GM08714 (cell line): ENCODE measurements at regions not wholly inside any gene's neighbourhood (a gene's known extent, or its start where the extent isn't known, plus 50 kb on each side); places are given as distances from the start of the nearest gene placed in this dataset.
"Not testable (repeated sequence)": the region's sequence is repeated elsewhere in the genome, so short reads cannot be mapped to it uniquely, and the experiment has no call there.

Source experiments
- H3K4me3 ChIP-seq: fragments of 200-500 bp; sonication (Bioruptor generic); 2 replicates; pipeline ENCODE4 v1.5.1; 2014; ENCODE audit warnings: mild to moderate bottlenecking, low read length, inconsistent platforms
- ZNF274 ChIP-seq: IDR thresholded peaks from 2 replicates; pipeline ENCODE4 v1.6.1; 2012; ENCODE audit warnings: mild to moderate bottlenecking, low read depth, low read length

DNA sequence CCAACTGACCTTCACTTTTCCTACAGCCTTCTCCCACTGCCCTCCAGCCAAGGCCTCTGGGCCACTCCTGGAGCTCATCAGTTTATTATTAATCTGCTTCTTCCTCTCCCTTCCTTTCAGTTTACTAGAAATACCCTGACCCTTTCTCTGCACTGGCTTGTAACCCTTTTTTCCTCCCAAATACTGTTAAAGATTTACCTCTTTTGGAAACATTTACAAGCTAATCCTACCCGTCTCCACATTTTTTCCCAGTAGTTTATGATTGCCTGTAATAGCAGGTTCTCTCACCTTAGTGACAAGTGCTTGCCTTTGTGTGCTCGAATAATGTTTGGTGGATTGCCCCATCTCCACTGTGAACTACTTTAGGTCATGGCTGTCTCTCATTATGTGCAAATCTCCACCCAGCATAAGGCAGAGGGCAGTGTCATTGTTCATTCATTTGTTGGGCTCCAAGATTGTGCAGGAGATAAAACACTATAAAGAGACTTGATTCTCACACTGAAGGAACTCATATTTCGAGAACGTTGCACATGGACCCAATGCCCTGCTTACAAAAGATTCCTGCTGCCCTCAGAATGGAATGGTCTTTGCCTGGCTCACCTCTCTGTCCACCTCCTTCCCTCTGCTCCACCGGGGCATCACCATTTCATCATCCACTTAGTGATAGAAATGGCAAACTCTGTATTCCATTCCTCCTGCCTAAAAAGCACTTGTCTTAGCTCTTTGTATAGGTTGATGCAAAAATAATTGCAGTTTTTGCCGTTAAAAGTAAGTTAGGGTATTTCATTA is 491.1 kb downstream of the UTRN start:
- no peak overlapping the region for H3K4me3 ChIP-seq
- no peak for TF ChIP-seq ZNF274

DNA sequence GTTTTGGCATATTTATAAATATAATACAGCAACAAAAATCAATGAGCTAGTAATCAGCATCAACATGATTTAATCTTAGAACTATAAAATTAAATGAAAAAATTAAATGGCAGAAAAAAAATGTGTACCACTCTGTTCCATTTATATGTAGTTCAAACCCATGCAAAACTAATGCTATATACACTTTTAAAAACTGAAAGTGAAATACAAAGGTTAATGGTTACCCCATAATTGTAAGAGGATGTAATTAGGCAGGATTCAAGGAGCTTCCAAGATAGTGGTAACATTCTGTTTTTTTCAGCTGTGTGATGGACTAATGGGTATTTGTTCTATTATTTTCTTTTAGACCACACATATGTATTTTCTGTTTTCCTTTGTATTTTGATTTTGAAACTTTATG is 492.1 kb downstream of the UTRN start:
- no peak overlapping the region for H3K4me3 ChIP-seq
- TF ChIP-seq ZNF274: no peak

DNA sequence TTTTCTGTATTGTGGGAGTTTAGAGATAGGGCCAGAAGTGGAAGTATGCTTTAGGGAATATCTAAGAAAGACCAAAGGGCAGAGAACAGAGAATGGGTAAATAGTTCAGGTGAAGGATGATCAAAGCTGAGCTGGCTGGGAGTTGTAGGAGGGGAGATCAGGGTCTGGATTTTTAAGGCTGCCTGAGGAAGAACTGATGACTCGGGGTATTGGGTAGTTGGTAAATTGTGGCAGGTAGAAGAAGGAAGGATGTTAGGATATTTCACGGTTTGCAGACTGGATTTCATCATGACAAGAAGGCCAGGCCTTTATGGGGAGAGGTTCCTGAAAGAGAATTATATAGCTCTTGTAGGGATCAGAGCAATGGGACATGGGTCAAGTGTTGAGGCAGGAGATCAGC is 492.9 kb downstream of the UTRN start:
- no peak for TF ChIP-seq ZNF274
- H3K4me3 ChIP-seq: no peak overlapping the region

DNA sequence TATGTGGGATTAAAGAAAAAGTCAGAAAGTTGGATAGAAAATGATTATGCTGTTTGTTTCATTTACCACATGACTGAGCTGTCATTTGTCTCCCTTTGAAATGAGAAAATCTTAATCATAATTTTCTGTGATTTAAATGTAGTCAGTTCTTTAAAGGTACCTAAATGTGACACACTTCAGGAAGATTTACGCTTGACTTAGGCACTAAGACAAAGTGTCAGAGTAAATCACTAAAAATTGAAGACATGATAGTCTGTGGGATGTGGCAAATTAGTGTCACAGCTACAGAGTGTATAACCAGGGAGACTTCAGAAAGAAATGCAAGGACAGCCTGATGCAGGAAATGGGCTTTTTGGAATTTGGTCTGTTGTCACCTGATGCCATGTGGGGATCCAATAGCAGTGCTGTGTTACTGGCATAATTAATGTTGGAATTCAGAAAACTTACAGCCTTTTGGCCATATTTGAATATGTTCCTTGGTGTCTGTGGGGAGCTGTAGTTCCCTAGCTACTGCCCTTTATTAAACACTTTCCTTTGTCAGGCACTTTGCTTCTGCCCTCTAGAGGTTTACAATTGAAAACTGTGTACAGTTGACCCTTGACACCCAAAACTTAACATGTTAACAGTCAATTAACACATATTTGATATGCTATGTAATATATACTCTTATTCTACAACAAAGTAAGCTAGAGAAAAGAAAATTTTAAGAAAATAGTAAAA is 493.8 kb downstream of the UTRN start:
- H3K4me3 ChIP-seq: no peak overlapping the region
- no peak for TF ChIP-seq ZNF274

DNA sequence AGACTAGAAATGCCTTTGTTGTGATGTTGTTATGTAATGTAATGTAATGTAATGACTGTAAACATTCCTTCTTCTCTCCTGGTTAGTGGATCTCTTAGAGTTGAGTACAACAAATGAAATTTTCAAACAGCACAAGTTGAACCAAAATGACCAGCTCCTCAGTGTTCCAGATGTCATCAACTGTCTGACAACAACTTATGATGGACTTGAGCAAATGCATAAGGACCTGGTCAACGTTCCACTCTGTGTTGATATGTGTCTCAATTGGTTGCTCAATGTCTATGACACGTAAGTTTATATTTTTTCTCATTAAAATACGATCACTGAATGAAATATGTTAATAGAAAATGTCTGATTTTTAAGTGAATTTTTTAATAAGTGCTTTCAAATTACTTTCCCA is 496.7 kb downstream of the UTRN start:
- no peak overlapping the region for H3K4me3 ChIP-seq
- TF ChIP-seq ZNF274: no peak

DNA sequence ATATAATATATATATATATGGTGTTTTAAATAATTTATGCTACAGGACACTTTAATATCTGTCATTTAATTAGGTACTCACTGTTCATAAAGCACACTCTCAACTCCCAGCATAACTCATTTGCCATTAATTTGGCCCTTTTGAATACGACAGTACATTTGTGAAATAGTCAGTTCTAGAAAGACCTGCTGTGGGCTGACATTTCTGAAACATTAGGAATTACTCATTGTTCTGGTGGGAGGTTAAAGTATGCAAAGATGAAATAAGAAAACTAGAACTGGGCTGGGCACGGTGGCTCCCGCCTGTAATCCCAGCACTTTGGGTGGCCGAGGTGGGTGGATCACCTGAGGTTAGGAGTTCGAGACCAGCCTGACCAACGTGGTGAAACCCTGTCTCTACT is 497.5 kb downstream of the UTRN start:
- H3K4me3 ChIP-seq: no peak overlapping the region
- no peak for TF ChIP-seq ZNF274

DNA sequence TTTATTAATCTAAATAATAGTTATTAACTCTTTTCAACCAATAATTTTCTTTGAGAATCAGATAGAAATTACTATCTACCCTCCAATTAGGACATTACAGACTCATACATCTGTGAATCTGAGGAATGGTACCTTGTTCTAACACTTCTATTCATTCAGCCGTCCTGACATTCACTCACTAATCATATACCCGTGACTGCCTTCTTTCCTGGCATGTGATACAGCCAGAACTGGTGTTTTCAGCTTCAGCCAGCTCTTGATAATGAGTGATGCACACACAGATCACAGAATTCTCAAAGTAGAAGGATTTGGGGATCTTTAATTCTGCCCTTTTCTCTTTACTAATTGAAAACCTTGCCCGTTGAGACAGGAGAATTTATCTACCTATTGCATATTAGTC is 499.9 kb downstream of the UTRN start:
- H3K4me3 ChIP-seq: no peak overlapping the region

DNA sequence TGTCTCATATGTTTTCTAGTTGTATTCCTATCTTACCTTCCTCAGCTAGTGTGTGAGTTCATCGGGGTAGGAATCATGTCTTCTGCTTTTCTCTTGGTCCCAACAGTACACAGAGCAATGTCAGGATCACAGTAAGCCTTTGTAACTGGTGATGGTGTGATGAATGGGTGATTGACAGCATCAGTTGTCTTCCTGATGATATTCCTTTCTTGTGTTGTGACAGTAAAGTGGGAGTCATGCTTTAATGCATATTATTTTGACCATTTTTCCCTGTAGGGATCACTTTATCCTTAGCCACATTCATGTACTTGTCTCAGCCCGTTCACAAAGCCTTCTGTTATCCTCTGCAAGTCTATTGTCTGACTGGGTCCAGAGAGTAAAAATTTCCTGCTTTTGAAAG is 501.7 kb downstream of the UTRN start:
- TF ChIP-seq ZNF274: no peak
- H3K4me3 ChIP-seq: no peak overlapping the region

More for the DNA sequence above, 499.9 kb downstream of the UTRN start:
- no peak for TF ChIP-seq ZNF274

DNA sequence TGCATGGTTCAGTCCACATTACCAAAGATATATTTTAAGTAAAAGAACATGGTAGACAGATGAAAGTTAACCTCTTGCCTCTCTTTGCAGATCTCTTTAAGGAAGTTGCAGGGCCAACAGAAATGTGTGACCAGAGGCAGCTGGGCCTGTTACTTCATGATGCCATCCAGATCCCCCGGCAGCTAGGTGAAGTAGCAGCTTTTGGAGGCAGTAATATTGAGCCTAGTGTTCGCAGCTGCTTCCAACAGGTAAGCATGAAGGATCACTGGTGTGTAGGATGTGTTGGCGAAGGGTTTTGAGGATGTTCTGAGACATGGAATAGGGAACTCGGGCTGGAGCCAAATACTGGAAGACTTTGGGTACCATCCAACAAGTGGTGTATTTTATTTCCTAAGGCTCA is 508.6 kb downstream of the UTRN start:
- TF ChIP-seq ZNF274: no peak

DNA sequence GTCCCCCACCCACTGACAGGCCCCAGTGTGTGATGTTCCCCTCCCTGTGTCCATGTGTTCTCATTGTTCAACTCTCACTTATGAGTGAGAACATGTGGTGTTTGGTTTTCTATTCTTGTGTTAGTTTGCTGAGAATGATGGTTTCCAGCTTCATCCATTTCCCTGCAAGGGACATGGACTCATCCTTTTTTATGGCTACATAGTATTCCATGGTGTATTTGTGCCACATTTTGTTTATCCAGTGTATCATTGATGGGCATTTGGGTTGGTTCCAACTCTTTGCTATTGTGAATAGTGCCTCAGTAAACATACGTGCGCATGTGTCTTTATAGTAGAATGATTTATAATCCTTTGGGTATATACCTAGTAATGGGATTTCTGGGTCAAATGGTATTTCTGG is 509.9 kb downstream of the UTRN start:
- H3K4me3 ChIP-seq: not testable (repeated sequence)

More for the DNA sequence above, 508.6 kb downstream of the UTRN start:
- no peak overlapping the region for H3K4me3 ChIP-seq

DNA sequence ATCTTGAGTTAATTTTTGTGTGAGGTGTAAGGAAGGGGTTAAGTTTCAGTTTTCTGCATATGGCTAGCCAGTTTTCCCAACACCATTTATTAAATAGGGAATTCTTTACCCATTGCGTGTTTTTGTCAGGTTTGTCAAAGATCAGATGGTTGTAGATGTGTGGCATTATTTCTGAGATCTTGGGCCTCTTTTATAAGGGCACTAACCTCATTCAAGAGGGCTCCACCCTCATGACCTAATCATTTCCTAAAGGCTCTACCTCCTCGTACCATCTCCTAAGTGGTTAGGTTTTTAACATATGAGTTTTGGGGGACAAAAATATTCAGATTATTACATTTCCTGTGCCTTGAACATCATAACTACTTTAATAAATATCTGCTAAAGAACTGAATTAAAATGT is 510.9 kb downstream of the UTRN start:
- no peak for TF ChIP-seq ZNF274
- H3K4me3 ChIP-seq: no peak overlapping the region

DNA sequence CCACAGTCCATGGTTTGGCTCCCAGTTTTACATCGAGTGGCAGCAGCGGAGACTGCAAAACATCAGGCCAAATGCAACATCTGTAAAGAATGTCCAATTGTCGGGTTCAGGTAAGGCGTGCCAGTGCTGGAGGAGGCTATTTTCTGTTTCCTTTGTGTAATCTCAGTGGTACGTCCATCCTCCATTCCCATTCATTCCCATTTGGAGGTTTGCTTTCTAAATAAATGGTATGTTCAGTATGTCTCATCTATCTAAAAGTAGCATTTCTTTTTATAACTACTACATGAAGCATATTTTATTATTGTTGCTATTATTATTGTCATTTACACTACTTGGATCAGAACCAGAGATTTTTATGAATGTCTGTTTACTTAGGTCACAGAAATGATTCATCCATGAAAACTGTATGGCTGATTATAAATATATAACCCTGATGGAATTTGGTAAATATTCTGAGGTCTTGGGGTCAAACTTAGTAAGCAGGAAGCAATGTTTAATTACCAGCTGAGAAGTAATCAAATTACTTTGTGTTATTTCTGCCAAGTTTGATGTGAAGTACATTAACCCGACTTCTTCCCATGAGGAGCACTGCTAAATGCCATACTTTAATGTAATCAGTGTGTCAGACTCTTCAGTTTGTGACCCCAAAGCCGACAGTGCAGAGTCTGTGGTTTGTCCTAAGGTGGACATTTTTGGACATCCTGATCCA is 512.9 kb downstream of the UTRN start:
- H3K4me3 ChIP-seq: no peak overlapping the region
- no peak for TF ChIP-seq ZNF274

DNA sequence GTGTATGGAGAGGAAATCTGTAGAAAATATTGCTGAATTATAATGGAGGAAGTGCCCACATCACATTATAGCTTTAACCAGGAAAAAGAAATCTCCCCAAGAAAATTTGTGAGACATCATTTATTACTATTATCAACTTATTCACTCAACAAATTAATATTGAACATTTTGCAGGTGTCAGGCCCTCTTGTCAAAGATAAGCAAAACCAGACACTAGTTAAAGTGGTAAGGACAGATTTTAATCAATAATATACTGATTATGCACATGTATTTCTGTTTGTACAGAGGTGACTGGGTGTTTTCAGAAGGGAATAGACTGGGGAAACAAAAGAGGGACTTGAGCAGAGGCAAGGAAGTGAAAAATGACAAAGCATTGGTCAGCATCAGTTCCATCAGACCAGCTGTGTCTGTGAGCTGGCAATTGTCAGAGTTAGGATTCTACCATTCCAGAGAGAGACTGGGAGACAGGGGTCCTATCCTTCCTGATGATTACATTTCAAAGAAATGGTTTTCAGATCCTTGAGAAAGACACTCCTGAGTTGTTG is 519.2 kb downstream of the UTRN start:
- no peak overlapping the region for H3K4me3 ChIP-seq
- TF ChIP-seq ZNF274: no peak

DNA sequence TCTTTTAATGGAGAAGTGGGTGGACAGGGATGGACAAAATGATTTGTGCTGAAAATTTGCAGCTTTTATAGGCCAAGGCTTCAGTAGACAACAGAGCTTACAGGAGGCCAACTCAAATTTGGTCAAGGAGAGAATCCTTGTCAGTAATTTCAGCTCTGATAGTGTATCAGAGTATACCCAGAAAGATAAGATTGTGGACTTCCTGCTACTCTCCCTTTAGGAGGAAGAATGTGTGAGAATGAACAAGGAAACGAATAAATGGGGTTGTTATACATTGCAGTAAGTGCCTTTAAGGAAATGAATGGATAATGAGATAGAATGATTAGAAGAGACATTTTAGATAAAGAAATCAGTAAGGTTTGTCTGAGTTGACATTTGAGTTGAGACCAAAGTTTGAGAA is 519.9 kb downstream of the UTRN start:
- no peak overlapping the region for H3K4me3 ChIP-seq
- no peak for TF ChIP-seq ZNF274

DNA sequence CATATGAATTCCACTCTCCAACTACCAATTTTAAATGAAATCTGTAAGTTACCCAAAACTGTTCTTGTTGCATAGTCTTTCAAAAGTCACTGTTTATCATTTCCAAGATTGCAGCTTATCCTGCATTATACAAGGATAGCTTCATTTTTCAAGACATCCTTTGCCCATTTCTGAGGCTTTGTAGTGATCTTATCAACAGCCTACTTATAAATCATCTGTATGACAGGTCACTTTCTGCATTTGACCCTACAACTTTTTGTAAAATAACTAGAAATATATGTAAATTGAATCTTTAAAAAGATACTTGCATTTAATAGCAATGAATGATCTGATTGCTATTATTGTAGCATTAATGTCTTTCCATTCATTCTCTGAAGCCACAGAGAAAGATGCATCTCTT is 521.1 kb downstream of the UTRN start:
- no peak for TF ChIP-seq ZNF274
- no peak overlapping the region for H3K4me3 ChIP-seq
